Medulla oblongata (tissue), 1 donor: ENCODE measurements at regions not wholly inside any gene's neighbourhood (a gene's known extent, or its start where the extent isn't known, plus 50 kb on each side); places are given as distances from the start of the nearest gene placed in this dataset.
"Not testable (repeated sequence)": the region's sequence is repeated elsewhere in the genome, so short reads cannot be mapped to it uniquely, and the experiment has no call there.

Source experiments
- DNase-seq: peaks from one replicate; pipeline ENCODE4 v3.0.0-alpha.2; 2015; ENCODE audit errors: extremely low spot score

DNA sequence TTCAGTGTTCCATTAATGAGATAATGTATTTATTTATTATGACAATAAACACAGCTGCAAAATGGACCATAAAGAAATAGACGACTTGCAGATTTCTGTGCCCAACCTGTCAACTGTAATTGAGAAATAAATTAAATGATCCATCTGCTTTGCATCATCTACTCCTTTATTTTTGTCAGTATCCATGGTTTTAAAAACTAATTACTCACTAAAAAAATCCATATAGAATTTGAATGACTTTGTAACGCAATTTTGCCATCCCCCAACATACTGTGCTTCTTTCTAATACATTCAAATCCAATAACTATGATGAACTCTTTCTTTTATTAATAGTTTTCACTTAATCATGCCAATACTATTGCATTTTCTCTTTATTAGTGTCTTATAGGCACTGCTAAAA is 388.5 kb upstream of the SORCS1 start:
- DNase-seq = no peak

DNA sequence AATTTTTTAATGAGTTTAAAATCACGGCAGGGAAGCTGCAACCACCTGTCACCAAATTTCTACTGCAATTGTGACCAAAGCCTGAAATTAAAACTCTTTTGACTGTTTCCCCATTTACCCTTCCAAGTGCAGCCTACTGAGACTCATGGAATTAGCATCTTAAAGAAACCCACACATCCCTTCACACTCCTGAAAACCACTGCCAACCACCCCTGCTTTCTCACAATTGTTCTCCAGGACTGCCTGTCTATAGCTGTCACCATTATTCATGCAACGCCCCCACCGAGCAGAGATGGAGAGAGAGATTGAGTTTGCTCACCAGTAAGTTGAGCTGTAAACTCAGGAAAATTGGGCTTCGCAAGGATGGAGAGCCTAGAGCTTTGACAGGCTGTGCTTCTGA is 383.8 kb upstream of the SORCS1 start:
- no peak for DNase-seq

DNA sequence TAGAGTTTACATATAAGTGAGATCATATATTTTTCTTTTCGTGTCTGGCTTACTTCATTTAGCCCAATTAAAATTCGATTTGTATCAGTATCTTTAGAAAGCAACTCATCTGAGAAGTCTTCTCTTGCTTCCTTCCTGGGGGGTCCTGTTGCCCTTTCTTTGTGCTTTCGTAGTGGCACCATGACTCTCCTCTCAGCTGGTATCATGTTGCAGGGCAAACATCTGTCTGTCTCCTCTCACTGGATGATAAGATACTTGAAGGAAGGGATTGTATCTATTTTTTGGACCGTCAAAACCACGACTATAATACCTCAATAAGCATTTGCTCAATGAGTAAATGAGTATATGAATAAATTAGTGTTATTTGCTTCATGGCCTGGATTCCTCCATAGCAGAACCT is 382.5 kb upstream of the SORCS1 start:
- DNase-seq = no peak

DNA sequence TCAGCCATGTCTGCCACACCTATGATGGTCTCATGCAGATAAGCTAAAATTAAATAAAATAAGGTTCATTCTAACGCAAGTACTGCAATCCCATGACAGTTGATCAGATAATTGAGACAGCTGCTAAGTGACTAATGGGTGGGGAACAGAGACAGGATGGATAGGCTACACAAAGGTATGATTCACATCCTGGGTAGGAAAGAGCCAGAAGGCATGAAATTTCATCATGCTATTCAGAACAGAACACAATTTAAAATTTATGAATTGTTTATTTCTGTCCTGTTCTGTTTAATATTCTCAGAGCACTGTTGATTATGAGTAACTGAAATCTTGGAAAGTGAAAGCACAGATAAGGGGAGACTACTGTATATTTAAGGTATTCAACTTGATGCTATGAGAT is 381.8 kb upstream of the SORCS1 start:
- no peak for DNase-seq

DNA sequence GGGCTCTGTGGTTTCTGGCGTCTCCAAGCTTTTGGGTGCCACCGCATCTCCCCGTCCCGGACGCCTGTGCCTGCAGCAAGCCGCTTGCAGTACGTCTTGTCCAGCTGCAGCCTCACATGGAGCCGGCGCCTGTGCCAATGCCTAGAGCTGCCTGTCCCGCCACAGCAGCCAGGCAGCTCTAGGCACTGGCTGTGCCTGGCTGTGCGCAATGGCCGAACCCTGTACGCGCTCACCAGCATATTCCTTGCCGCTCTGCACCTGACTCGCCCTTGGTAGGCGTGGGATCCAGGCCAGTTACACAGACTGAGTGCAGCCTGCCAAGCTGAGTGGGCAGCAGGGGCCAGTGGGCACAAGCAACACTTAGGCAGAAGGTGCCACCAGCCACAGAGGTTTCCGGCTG is 381.2 kb upstream of the SORCS1 start:
- DNase-seq = no peak

DNA sequence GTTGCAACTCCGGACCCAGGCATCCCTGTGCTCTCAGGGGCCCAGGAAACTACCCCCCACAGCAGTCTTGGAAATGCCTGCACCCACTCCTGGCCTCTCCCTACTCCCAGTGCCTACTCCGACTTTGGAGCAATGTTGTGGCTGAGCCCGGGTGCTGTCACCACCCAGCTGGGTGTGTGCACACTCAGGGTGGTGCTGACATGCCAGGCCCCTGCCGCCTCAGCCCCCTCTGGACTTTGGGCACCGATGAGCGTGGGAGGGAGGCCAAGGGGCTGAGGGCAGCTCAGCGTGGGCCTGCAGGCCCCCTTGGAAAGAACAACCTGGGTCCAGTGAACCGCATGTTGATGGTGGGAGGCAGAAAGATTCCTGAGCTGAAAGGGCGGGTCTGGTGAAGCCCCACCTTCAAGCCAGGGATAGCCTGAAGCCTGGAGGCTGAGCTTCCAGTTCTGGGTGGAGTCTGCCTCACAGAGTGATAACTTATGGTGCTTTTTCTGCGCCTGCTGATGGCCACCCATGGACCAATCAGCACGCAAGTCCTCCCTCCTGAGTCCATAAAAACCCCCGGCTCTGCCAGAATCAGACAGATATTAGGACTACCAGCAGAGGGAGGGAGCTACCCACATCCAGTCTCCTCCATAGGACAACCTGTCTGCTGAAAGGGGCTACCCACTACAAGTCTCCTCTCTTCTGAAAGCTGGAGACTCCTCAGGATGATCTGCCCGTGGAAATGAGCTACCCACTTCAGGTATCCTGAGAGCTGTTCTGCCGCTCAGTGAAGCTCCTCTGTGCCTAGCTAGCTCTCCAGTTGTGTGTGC is 380.4 kb upstream of the SORCS1 start:
- no peak for DNase-seq

DNA sequence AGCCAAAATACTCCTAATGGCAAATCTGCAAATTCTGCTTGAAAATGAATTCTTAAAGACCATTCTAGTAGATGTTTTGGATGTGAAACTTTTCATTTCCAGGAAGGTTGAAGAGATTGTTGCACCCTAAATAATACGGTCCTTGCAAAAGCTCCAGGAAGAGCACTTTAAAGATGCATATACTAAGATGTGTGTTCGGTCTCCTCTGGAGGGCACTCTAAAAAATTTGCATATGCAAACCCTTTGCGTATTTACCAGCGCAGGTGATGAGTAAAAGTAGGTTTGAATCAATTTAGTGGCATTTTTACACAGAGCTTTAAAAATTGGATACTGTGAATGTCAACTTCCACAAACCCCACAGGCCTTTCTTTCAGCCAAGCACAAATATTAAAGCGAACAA is 378.1 kb upstream of the SORCS1 start:
- no peak for DNase-seq

DNA sequence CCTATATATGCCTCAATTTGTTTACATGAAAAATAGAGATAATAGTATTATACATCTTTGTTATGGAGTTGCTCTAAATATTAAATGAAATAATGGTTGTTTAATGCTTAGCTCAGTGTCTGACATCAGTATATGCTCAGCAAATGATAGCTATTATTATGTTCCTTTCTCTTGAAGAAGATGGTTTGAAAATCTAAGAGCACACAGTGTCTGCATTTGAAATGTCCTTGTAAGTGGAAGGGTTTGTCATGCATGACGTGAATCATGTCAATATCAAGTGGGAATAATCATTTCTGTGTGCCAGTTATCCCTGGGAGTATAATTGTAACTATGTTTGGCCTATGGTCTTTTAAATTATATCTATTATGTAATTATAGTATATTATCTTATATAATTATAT is 377.5 kb upstream of the SORCS1 start:
- DNase-seq = no peak

DNA sequence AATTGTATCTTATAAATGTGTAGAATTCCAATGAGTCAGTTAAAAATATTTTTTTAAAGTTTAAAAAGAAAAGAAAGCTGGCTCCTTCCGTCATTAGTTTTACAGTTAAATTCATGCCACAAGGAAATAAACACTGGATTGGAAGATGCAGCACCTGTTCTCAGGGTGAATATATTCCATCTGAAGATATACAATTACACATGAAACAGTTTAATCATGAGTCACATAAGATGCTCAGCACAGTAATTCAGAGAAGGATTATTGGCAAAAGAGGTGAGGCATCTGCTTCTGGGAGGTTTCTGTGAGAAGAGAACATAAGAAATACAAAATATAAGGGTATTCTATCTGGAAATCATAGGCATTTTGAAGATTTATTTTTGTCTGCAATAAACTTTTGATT is 376.5 kb upstream of the SORCS1 start:
- DNase-seq = no peak

DNA sequence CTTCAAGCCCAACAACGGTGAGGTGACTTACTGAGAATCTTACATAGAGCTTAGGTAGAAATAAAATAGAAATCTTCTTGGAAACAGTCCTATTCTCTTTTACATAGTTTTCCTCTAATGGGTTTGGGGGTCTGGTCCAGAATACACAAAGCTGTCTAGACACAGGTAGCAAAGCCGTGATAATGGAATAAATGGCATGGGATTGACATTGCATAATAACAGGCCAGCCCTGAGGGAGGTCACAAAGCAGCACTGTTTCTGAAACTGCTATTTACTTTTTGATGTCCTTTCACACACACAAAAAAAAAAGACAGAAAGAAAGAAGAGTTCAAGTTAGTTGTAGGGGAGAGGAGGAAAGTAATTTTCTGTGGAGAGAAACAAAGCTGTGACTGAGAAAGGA is 364.8 kb upstream of the SORCS1 start:
- no peak for DNase-seq

DNA sequence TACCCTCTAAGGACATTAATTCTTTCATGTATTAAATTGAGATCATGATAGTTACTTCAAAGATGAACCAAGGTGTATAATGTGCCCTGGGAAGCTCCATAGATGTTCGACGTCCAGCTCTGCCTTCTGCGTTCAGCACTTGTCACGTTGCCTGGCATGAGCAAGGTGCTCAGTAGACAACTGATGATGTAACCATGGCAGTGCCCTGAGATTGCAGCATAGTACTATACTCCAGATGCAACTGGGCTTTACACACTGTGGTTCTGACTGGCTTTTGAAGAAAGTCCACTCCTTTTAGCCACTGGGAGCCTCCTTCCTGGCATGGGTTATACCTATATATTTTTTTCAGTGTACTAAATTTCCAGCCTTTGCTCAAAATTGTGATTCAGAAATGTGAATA is 355.8 kb upstream of the SORCS1 start:
- DNase-seq = no peak

DNA sequence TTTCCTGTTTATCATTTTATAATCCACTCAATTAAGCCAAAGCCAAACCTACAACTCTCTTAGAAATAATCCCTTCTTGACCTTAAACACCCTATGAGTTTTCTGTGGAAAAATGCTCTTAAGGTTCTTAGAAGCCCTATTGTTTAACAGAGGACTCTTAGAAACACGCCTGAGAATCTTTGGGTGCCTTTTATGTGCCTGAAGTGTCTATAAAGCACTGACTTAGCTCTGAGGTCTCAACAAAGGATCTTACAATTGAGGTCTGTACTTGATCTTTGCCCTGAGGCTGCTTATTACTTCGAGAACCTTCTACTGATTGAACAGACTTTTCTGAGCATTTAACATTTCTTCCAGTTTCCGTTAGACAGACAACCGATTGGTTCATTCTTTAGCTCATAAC is 353.3 kb upstream of the SORCS1 start:
- DNase-seq = no peak

DNA sequence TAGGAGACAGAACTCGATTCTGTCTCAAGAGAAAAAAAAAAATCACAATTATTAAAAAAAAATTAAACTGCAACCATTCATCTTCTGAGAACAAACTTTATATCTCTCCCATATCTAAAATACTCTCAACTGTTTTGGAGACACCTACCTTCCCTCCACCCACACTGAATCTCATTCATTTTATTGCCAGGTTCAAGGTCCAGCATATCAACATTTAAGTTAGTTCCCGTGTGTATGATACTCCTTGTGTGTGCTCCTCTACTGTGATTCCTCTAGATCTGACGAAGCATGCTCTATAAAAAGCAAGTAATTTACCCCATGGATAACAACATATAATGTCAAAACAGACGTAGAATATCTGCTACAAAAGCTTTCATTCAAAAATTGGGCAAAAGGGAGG is 351.8 kb upstream of the SORCS1 start:
- DNase-seq = no peak

DNA sequence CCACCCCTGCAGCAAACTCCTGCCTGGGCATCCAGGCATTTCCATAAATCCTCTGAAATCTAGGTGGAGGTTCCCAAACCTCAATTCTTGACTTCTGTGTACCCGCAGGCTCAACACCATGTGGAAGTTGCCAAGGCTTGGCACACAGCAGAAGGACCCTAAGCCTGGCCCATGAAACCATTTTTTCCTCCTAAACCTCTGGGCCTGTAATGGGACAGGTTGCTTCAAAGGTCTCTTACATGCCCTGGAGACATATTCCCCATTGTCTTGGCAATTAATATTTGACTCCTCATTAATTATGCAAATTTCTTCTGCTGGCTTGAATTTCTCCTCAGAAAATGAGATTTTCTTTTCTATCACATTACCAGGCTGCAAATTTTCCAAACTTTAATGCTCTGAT is 339.5 kb upstream of the SORCS1 start:
- DNase-seq = not testable (repeated sequence)

DNA sequence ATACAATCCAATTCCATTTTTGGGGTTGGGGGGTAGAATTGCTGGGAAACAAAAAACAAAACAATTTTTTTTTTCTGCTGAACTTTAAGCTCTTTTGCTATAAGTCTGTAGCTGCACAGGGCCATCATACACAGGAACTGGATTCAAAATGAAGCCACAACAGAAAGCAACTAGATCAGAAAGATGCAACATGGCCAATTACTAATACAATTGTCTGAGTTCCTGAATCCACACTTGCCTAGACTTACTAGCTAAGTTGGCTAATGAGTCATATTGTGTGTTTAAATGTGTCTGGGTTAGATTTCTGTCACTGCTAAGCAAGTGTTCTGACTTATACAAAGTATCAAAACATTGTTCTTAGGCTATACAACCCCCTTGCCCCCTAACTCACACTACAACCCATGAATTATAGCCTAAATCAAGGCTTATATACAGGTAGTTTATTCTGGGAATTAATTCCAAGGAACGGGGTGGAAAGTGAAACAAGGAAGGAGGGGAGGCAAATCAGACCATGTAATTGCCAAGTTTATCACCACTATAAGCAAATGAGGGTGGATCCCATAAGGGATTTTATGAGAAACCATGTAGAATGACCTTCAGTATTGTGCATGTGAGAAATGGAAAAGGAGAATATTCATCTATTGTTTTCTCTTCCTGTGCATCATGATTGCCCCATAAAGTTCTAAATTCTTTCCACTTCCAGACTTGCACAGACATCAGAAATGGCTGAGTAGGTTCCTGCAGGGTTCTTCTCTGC is 337.9 kb upstream of the SORCS1 start:
- DNase-seq = no peak

DNA sequence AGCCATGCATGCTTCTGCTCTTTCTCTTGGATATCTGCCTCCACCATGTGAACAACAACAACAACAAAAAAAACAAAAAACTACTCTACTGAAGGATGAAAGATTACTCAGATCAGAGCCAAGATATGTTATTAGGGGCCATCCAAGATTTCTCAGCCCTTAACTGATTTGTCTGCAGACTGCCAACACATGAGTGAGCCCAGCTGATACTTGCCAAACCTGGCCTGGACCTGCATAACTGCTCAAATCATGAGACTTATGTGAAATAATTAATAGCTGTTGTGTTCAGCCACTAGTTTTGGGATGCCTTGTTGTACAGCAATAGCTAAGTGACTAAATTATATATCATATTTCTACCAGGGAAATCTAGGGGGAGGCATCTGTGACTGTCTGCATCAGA is 334.5 kb upstream of the SORCS1 start:
- DNase-seq = no peak

DNA sequence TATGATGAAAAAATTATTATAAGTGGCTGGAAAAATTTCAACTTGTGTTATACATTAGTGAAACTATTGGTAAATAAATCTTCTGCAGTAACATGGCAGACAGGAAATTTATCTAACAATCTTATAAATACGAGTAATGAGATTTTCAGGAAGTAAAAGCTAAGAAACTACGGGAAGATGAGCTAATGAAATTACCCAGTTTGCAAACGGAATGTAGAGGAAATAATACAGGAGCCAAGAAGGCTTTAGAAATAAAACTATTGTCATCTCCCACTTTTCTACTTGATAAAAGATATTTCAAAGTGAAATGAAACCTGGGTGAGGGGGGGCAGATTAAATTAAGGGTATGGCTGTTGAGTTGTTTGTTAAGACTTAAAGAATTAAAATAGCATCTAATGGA is 332.5 kb upstream of the SORCS1 start:
- DNase-seq = no peak

DNA sequence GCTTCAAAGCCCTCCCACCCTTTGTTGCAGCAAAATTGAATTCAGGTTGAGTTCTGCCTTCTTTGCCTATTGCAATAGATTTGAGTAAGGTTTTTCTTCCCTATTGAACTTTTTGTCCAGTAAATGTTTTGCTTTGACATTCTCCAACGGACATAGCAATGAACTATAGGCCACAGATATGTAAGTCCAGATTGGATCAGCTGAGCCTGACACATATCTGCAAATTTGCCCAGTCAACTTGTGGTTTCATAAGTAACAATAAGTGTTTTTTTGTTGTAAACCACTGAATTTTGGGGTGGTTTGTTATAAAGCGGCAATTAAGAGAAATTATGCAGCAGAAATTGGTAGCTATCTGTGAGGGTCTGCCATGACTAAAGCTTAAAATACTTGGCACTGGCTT is 332.1 kb upstream of the SORCS1 start:
- DNase-seq = no peak

DNA sequence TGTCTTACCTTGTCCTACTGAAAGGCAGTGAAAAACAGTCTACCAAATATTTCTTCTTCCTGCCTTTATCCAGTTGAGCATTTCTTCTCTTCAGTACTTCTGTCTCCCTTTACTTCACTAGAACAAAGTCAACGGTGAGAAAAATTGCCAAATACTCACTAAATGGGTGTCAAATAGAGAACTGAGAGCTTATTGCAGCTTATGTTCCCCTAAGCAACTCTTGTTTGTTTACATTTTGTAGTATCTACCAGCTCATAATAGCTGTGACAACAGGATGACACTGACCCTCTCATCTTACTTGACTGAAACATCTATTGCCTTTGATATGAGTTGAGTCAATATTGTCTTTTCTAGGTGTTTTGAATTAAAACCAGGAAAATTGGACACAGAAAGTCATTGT is 327.9 kb upstream of the SORCS1 start:
- no peak for DNase-seq

DNA sequence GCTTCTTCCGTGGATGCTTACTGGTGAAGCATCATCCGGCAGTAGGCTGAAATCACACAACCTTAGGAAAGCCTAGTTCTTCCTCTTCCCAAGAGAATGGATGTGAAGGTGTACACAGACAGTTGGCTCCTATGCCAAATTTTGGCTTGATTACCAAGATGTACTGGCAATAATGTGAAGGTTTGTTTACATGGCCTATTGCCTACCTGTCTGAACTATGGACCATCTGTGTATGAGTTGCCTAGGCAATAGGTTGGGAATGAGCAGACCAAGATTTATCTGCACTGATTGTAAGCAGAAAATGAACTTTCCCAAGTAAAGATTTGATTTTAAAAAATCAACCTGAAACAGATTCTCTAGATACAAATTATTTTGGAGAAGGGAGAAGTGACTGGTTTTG is 325.9 kb upstream of the SORCS1 start:
- DNase-seq = no peak

DNA sequence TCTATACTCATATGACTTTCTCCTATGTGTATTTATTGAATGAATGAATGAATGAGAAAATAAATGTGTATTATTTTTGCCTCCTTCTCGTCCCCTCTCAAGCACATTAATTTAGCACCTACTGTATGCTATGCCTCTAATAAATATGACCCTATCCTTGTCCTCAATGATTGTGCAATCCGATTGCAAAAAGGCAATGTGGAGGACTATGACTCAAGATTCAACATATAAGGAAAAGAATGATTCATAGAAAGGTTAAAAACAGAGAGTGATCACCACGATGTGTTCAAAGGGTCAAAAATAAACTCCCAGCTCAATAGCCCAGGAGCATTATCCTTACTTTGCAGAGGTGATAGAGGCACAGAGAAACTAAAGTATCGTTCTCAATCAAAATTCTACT is 322.8 kb upstream of the SORCS1 start:
- no peak for DNase-seq

DNA sequence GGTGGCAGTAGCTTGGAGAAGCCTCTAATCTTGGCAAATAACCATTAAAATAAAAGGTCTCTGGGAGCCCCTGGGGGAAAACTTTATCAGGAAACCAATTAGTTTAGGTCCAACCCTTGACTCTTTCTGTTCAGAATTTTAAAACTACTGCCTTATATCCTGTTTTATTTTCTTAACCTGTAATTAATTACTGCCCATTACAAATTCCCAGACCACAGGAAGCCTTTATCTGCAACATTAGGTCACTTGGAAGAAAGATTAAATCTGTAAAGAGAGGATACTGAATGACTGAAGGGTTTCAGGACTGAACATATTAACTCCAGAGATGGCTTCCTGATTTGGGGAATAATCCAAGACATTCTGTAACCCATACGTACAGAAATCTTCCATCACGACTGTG is 320.5 kb upstream of the SORCS1 start:
- no peak for DNase-seq

DNA sequence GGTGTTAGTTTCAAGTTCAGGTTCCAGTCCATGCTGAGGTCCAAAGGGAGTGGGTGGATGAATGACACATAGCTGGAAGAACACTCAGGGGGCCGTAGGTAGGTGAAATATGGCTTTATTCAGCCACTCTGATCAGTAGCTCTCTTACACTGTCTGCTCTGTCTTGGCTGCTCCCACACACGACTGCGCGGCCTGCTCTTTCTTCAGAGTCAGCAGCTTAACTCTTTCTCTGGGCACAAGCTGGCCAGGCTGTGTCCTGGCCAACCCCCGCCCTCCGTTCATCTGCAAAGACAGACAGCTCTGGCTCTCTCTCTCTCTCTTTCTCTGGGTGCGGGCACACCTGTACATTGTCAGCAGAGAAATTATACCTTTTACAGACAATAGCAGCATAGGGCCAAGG is 317.4 kb upstream of the SORCS1 start:
- DNase-seq = no peak

DNA sequence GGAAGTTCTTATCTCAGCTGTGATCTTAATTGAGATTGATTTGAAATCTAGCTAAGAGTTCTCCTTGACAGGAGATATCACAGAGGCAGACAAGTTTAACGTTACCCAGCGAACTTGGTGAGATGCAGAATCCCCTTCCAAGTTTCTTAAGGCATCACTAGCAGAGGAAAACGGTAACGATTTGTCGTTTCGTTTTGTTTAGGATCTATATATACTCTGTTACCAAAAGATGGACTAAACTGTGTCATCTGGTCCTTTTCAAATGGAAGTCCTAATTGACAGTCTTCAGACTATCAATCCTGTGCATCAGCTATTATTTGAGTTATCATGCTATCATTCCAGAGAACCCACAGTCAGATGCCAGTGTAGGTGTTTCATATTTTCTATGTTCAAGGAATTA is 316.7 kb upstream of the SORCS1 start:
- DNase-seq = no peak
